A549 (cell line): ENCODE measurements at regions not wholly inside any gene's neighbourhood (a gene's known extent, or its start where the extent isn't known, plus 50 kb on each side); places are given as distances from the start of the nearest gene placed in this dataset.

Experiments
- ATAC-seq, 2 experiments: fragments of 200-7000 bp in 1 of 2; fragments of >200 bp in 1 of 2; cut with Nextera tagmentation in 1 of 2; cut with Tn5 transposase in 1 of 2; 3 replicates each; pipeline versions ENCODE4 v1.8.0 to v1.9.1; 2018 to 2020; ENCODE audit warnings: mild to moderate bottlenecking in 1 of 2, moderate library complexity in 1 of 2
- CTCF ChIA-PET: fragments of 300-600 bp; sonication (Branson Sonifier 250); formaldehyde crosslinking; extraction: SDS; loops from one replicate; lab custom pipeline; 2021; ENCODE audit warnings: antibody characterized with exemption, inconsistent platforms; lab: Yijun Ruan, JAX
- POLR2A ChIA-PET: fragments of 350-600 bp; formaldehyde crosslinking; extraction: SDS; loops from one replicate; lab custom pipeline; 2021; ENCODE audit warnings: antibody characterized with exemption, inconsistent platforms; lab: Yijun Ruan, JAX
- DNase-seq, 2 experiments: peaks; one replicate each; pipeline versions ENCODE4 v3.0.0 to v3.0.0-alpha.2; 2011 to 2016; ENCODE audit warnings: low read depth in 1 of 2, low spot score in 1 of 2
- FAIRE-seq: peaks from 2 replicates; lab custom pipeline; 2011; peaks lifted over from hg19 to GRCh38; lab: Jason Lieb, UNC
- H3K27ac ChIP-seq, 2 experiments: fragments of >200 bp; sonication (Bioruptor Twin); formaldehyde crosslinking; 3 replicates each; pipeline ENCODE4 v1.5.1; 2016 to 2017
- H3K4me1 ChIP-seq: fragments of >200 bp; sonication (Bioruptor Twin); formaldehyde crosslinking; 3 replicates; pipeline ENCODE4 v1.6.1; 2016
- H3K4me2 ChIP-seq: fragments of >200 bp; sonication (Bioruptor Twin); formaldehyde crosslinking; 3 replicates; pipeline ENCODE4 v1.6.1; 2016
- H3K4me3 ChIP-seq: fragments of >200 bp; sonication (Bioruptor Twin); formaldehyde crosslinking; 3 replicates; pipeline ENCODE4 v1.5.1; 2016
- H3K9me3 ChIP-seq: fragments of >200 bp; sonication (Bioruptor Twin); formaldehyde crosslinking; 3 replicates; pipeline ENCODE4 v1.6.1; 2016
- BHLHE40 ChIP-seq: IDR thresholded peaks from 2 replicates; pipeline ENCODE4 v1.6.1; 2012; ENCODE audit warnings: low read depth, low read length, inconsistent platforms
- CBX8 ChIP-seq: fragments of 200-600 bp; sonication (generic); IDR thresholded peaks from 2 replicates; pipeline ENCODE4 v1.6.1; 2016
- CHD2 ChIP-seq: fragments of 150-350 bp; IDR thresholded peaks from 2 replicates; pipeline ENCODE4 v1.6.1; 2014; ENCODE audit warnings: low read length; ENCODE audit not compliant: partially characterized antibody
- CHD4 ChIP-seq: fragments of 200-600 bp; sonication (generic); IDR thresholded peaks from 2 replicates; pipeline ENCODE4 v1.6.1; 2016; ENCODE audit warnings: antibody characterized with exemption, mild to moderate bottlenecking, borderline replicate concordance
- CTCF ChIP-seq: fragments of >200 bp; sonication (Bioruptor Twin); formaldehyde crosslinking; IDR thresholded peaks from 3 replicates; pipeline ENCODE4 v1.5.1; 2016
- E2F6 ChIP-seq: IDR thresholded peaks from 2 replicates; pipeline ENCODE4 v1.6.1; 2012; ENCODE audit warnings: low read depth, borderline replicate concordance
- EHF ChIP-seq: fragments of 250-450 bp; sonication (Bioruptor Pico); IDR thresholded peaks from 2 replicates; pipeline ENCODE4 v1.5.0; 2020; ENCODE audit warnings: mild to moderate bottlenecking
- EHMT2 ChIP-seq: fragments of 200-600 bp; sonication (generic); IDR thresholded peaks from 2 replicates; pipeline ENCODE4 v1.6.1; 2016; ENCODE audit warnings: antibody characterized with exemption, low read depth, mild to moderate bottlenecking, moderate library complexity
- ELK1 ChIP-seq: fragments of 150-350 bp; IDR thresholded peaks from 2 replicates; pipeline ENCODE4 v1.6.1; 2014; ENCODE audit warnings: low read depth, mild to moderate bottlenecking, low read length
- EP300 ChIP-seq, 2 experiments: fragments of >200 bp; sonication (Bioruptor Twin); formaldehyde crosslinking; IDR thresholded peaks; 2 replicates in 1 of 2; 3 replicates in 1 of 2; pipeline ENCODE4 v1.6.1; 2016 to 2017
- ESRRA ChIP-seq: fragments of 150-350 bp; IDR thresholded peaks from 2 replicates; pipeline ENCODE4 v1.6.1; 2014; ENCODE audit warnings: mild to moderate bottlenecking, low read length, borderline replicate concordance
- FOSL2 ChIP-seq, 2 experiments: fragments of 450-650 bp in 1 of 2; fragments of >200 bp in 1 of 2; sonication (Bioruptor Twin) in 1 of 2; formaldehyde crosslinking; IDR thresholded peaks; 2 replicates each; pipeline versions ENCODE4 v1.5.0 to v1.6.1; 2016 to 2020; ENCODE audit warnings: mild to moderate bottlenecking in 1 of 2, moderate library complexity in 1 of 2
- FOXS1 ChIP-seq: fragments of 250-450 bp; sonication (Bioruptor Pico); IDR thresholded peaks from 2 replicates; pipeline ENCODE4 v1.5.0; 2020; ENCODE audit warnings: mild to moderate bottlenecking, moderate library complexity
- HDAC2 ChIP-seq: fragments of 200-600 bp; sonication (generic); IDR thresholded peaks from 2 replicates; pipeline ENCODE4 v1.6.1; 2016
- HES2 ChIP-seq: fragments of >200 bp; sonication (Bioruptor Twin); formaldehyde crosslinking; IDR thresholded peaks from 2 replicates; pipeline ENCODE4 v1.6.1; 2016
- HEYL ChIP-seq: fragments of 250-450 bp; sonication (Bioruptor Pico); IDR thresholded peaks from 2 replicates; pipeline ENCODE4 v1.8.0; 2021; ENCODE audit warnings: mild to moderate bottlenecking, moderate library complexity
- HMGXB4 ChIP-seq: fragments of 250-450 bp; sonication (Bioruptor Pico); IDR thresholded peaks from 2 replicates; pipeline ENCODE4 v1.5.0; 2021; ENCODE audit warnings: mild to moderate bottlenecking, moderate library complexity, borderline replicate concordance
- HOXA7 ChIP-seq: fragments of 250-450 bp; sonication (Bioruptor Pico); IDR thresholded peaks from 2 replicates; pipeline ENCODE4 v1.5.0; 2020; ENCODE audit warnings: mild to moderate bottlenecking, moderate library complexity
- HOXB13 ChIP-seq: fragments of 250-450 bp; sonication (Bioruptor Pico); IDR thresholded peaks from 2 replicates; pipeline ENCODE4 v1.5.0; 2020; ENCODE audit warnings: low read depth, mild to moderate bottlenecking, moderate library complexity
- KDM1A ChIP-seq: fragments of 200-600 bp; sonication (generic); IDR thresholded peaks from 2 replicates; pipeline ENCODE4 v1.6.1; 2016; ENCODE audit warnings: low read depth, mild to moderate bottlenecking
- MAFK ChIP-seq: fragments of 450-650 bp; IDR thresholded peaks from 2 replicates; pipeline ENCODE4 v1.6.1; 2014; ENCODE audit not compliant: partially characterized antibody
- MAX ChIP-seq: IDR thresholded peaks from 2 replicates; pipeline ENCODE4 v1.6.1; 2012
- MYC ChIP-seq: IDR thresholded peaks from 2 replicates; pipeline ENCODE4 v1.6.1; 2012; ENCODE audit warnings: mild to moderate bottlenecking, inconsistent platforms, low read length, improper control_type of control experiment, borderline replicate concordance
- NFE2L2 ChIP-seq: fragments of 150-350 bp; conservative IDR thresholded peaks from 2 replicates; pipeline ENCODE4 v1.6.1; 2014; ENCODE audit warnings: low read length
- NPAS2 ChIP-seq: fragments of 250-450 bp; sonication (Bioruptor Pico); IDR thresholded peaks from 2 replicates; pipeline ENCODE4 v1.8.0; 2022; ENCODE audit warnings: mild to moderate bottlenecking, moderate library complexity, borderline replicate concordance
- PHF8 ChIP-seq: fragments of 200-600 bp; sonication (generic); IDR thresholded peaks from 2 replicates; pipeline ENCODE4 v1.6.1; 2016; ENCODE audit warnings: low read depth, mild to moderate bottlenecking, antibody characterized with exemption, moderate library complexity, borderline replicate concordance
- RAD21 ChIP-seq, 2 experiments: fragments of >200 bp in 1 of 2; sonication (Bioruptor Twin) in 1 of 2; formaldehyde crosslinking in 1 of 2; IDR thresholded peaks in 1 of 2; conservative IDR thresholded peaks in 1 of 2; 2 replicates in 1 of 2; 3 replicates in 1 of 2; pipeline ENCODE4 v1.6.1; 2012 to 2018; ENCODE audit warnings: inconsistent platforms in 1 of 2
- ZFP36 ChIP-seq: fragments of 450-650 bp; IDR thresholded peaks from 2 replicates; pipeline ENCODE4 v1.6.1; 2014; ENCODE audit warnings: borderline replicate concordance; ENCODE audit not compliant: partially characterized antibody
- ZNF302 ChIP-seq: fragments of 250-450 bp; sonication (Bioruptor Pico); IDR thresholded peaks from 2 replicates; pipeline ENCODE4 v1.9.0; 2021; ENCODE audit warnings: inconsistent platforms, mild to moderate bottlenecking, moderate library complexity
- ZSCAN20 ChIP-seq: fragments of 250-450 bp; sonication (Bioruptor Pico); IDR thresholded peaks from 2 replicates; pipeline ENCODE4 v1.8.0; 2022; ENCODE audit warnings: mild to moderate bottlenecking, moderate library complexity
- WGBS: methylation state at CpG from one replicate; pipeline ENCODE4 v1.1.6; 2017; ENCODE audit errors: missing lambda C conversion rate; 5-methylcytosine and 5-hydroxymethylcytosine counted together

- ChIA-PET POLR2A (no interaction called here), CTCF (no interaction called here)
- FAIRE-seq (no peak), DNase-seq (no peak), ATAC-seq (no peak)
- Histone ChIP-seq H3K4me1 (no peaks in the 10 kb centered on the region), H3K27ac (no peak overlapping the region), H3K4me3 (no peak overlapping the region), H3K9me3 (no peaks in the 10 kb centered on the region), H3K4me2 (no peak overlapping the region)
- 26% methylated on average over 3 of the region's 3 CpGs for WGBS
- no peak for TF ChIP-seq BHLHE40
- no peak for TF ChIP-seq CHD4
- no peak for TF ChIP-seq CHD2
- no peak for TF ChIP-seq EP300 (IDR thresholded peaks at IDR 0.05)
- no peak for TF ChIP-seq EHMT2
- no peak for TF ChIP-seq HOXA7
- TF ChIP-seq MAX, result no peak
- no peak for TF ChIP-seq CTCF
- no peak for TF ChIP-seq ELK1
- no peak for TF ChIP-seq ESRRA
- no peak for TF ChIP-seq E2F6
- no peak for TF ChIP-seq NFE2L2
- no peak for TF ChIP-seq HMGXB4 (CRISPR knock-in tag)
- TF ChIP-seq CBX8, result no peak
- TF ChIP-seq PHF8, result no peak
- TF ChIP-seq NPAS2, result no peak
- TF ChIP-seq MAFK, result no peak
- TF ChIP-seq FOXS1, result no peak
- TF ChIP-seq RAD21 (conservative IDR thresholded peaks at IDR 0.05 in 1 of 2, IDR thresholded peaks at IDR 0.05 in 1 of 2), result no peak
- TF ChIP-seq EHF (CRISPR knock-in tag), result no peak
Measured at GRCh38 chr9:7968687-7969086, 169.1 kb upstream of the DMAC1 start.

- CTCF ChIA-PET, result no interaction called here
- DNase-seq, result no peak
Measured at GRCh38 chr9:7967851-7968250, 168.3 kb upstream of the DMAC1 start.

More at GRCh38 chr9:7967851-7968250, 168.3 kb upstream of the DMAC1 start:
- no peaks in the 10 kb centered on the region for H3K9me3 ChIP-seq
- WGBS, result 2% methylated on average over 2 of the region's 2 CpGs
- no peak overlapping the region for H3K4me3 ChIP-seq
- TF ChIP-seq CHD4, result no peak
- TF ChIP-seq MYC, result no peak
- TF ChIP-seq HES2, result no peak
- TF ChIP-seq ZNF302 (CRISPR knock-in tag), result no peak
- no peak for TF ChIP-seq ZSCAN20 (CRISPR knock-in tag)
- no peak for TF ChIP-seq HMGXB4 (CRISPR knock-in tag)
- TF ChIP-seq HDAC2, result no peak
- no peak for TF ChIP-seq PHF8
- TF ChIP-seq ZFP36, result no peak
- no peak for TF ChIP-seq BHLHE40
- no peak for TF ChIP-seq ELK1
- TF ChIP-seq HOXB13 (CRISPR knock-in tag), result no peak
- no peak for TF ChIP-seq HEYL
- TF ChIP-seq FOSL2 (IDR thresholded peaks at IDR 0.05), result no peak
- TF ChIP-seq FOSL2 (CRISPR knock-in tag; IDR thresholded peaks at IDR 0.05), result no peak
- no peak for TF ChIP-seq KDM1A
- TF ChIP-seq, all 56 proteins: peak for 0
- Histone ChIP-seq H3K27ac (no peak overlapping the region), H3K4me1 (no peaks in the 10 kb centered on the region), H3K4me2 (no peak overlapping the region)
- FAIRE-seq (no peak), ATAC-seq (no peak)
- POLR2A ChIA-PET, result no interaction called here
